Panc1 (cell line): ENCODE measurements at regions not wholly inside any gene's neighbourhood (a gene's known extent, or its start where the extent isn't known, plus 50 kb on each side); places are given as distances from the start of the nearest gene placed in this dataset.

Experiments
- CTCF ChIP-seq: fragments of 450-650 bp; IDR thresholded peaks from 2 replicates; pipeline ENCODE4 v1.5.1; 2017; ENCODE audit warnings: mild to moderate bottlenecking
- POLR2AphosphoS5 ChIP-seq: IDR thresholded peaks from 2 replicates; pipeline ENCODE4 v1.6.1; 2012; ENCODE audit warnings: mild to moderate bottlenecking, low read depth, low read length, moderate library complexity
- REST ChIP-seq, 2 experiments: IDR thresholded peaks; 2 replicates each; pipeline ENCODE4 v1.6.1; 2011 to 2012; ENCODE audit warnings: low read depth in 2 of 2, control low read depth in 1 of 2, low read length in 1 of 2, mild to moderate bottlenecking in 1 of 2, moderate library complexity in 1 of 2; ENCODE audit not compliant: insufficient read depth in 1 of 2

GRCh38 chr15:96031426-96032110 lies 298.9 kb upstream of the NR2F2 start:
- TF ChIP-seq CTCF (no peak), REST (IDR thresholded peaks at IDR 0.05; ENCODE audit: insufficient read depth in 1 of 2, low read depth in 2 of 2, low read length in 1 of 2) (no peak), POLR2AphosphoS5 (no peak)
